Common myeloid progenitor, CD34-positive (primary cell): ENCODE measurements at regions not wholly inside any gene's neighbourhood (a gene's known extent, or its start where the extent isn't known, plus 50 kb on each side); places are given as distances from the start of the nearest gene placed in this dataset.
A peak's percentile ranks its signal among the peaks of the same experiment; 100 is the strongest.

Source experiments
- CTCF ChIA-PET: fragments of 350-600 bp; sonication (Branson Sonifier 250); formaldehyde crosslinking; loops from one replicate; lab custom pipeline; 2021; ENCODE audit warnings: antibody characterized with exemption; lab: Charles Lee
- POLR2A ChIA-PET: fragments of 350-600 bp; sonication (Branson Sonifier 250); formaldehyde crosslinking; loops from one replicate; lab custom pipeline; 2021; ENCODE audit warnings: antibody characterized with exemption; lab: Charles Lee
- DNase-seq, 3 donors: peaks; one replicate each; pipeline versions ENCODE4 v3.0.0 to v3.0.0-alpha.2; 2013
- H3K27ac ChIP-seq, 2 experiments: 1 replicate in 1 of 2; 2 replicates in 1 of 2; pipeline ENCODE4 v1.7.0; 2013; ENCODE audit warnings: inconsistent platforms in 2 of 2, low read length in 2 of 2, mild to moderate bottlenecking in 2 of 2, low read depth in 1 of 2, moderate library complexity in 1 of 2; ENCODE audit not compliant: severe bottlenecking in 2 of 2, insufficient read depth in 1 of 2, poor library complexity in 1 of 2
- H3K27me3 ChIP-seq, 5 experiments: replicated peaks in 2 of 5; 1 replicate in 3 of 5; 2 replicates in 2 of 5; pipeline versions ENCODE4 v1.6.1 to v1.7.0; 2013; ENCODE audit warnings: low read length in 4 of 5, mild to moderate bottlenecking in 2 of 5, moderate library complexity in 2 of 5, inconsistent platforms in 1 of 5; ENCODE audit not compliant: insufficient read depth in 5 of 5, control insufficient read depth in 4 of 5
- H3K36me3 ChIP-seq, 4 experiments: 1 replicate in 2 of 4; 2 replicates in 2 of 4; pipeline versions ENCODE4 v1.6.1 to v1.7.0; 2013; ENCODE audit warnings: low read length in 3 of 4, control low read depth in 1 of 4, mild to moderate bottlenecking in 1 of 4; ENCODE audit not compliant: control insufficient read depth in 4 of 4, insufficient read depth in 4 of 4
- H3K4me1 ChIP-seq, 4 experiments: 1 replicate in 3 of 4; 2 replicates in 1 of 4; pipeline versions ENCODE4 v1.6.1 to v1.7.1; 2013; ENCODE audit warnings: low read length in 3 of 4, mild to moderate bottlenecking in 3 of 4, control low read depth in 1 of 4, inconsistent platforms in 1 of 4, moderate library complexity in 1 of 4; ENCODE audit not compliant: control insufficient read depth in 4 of 4, insufficient read depth in 4 of 4; ENCODE audit errors: control extremely low read depth in 1 of 4
- H3K4me3 ChIP-seq, 7 experiments: 1 replicate in 4 of 7; 2 replicates in 3 of 7; pipeline versions ENCODE4 v1.5.1 to v1.7.0; 2013; ENCODE audit warnings: mild to moderate bottlenecking in 7 of 7, low read length in 6 of 7, moderate library complexity in 6 of 7, inconsistent platforms in 2 of 7, low read depth in 2 of 7, control low read depth in 1 of 7; ENCODE audit not compliant: insufficient read depth in 4 of 7, control insufficient read depth in 1 of 7; ENCODE audit errors: extremely low read depth in 1 of 7
- H3K9me3 ChIP-seq, 5 experiments: 1 replicate in 4 of 5; 2 replicates in 1 of 5; pipeline versions ENCODE4 v1.6.1 to v1.7.1; 2013; ENCODE audit warnings: low read length in 4 of 5, mild to moderate bottlenecking in 2 of 5, inconsistent platforms in 1 of 5, low read depth in 1 of 5, moderate library complexity in 1 of 5; ENCODE audit not compliant: control insufficient read depth in 4 of 5, insufficient read depth in 2 of 5; ENCODE audit errors: control extremely low read depth in 1 of 5
- WGBS: methylation state at CpG from one replicate; pipeline ENCODE4 v1.1.5; 2013; ENCODE audit not compliant: insufficient coverage; 5-methylcytosine and 5-hydroxymethylcytosine counted together

DNA sequence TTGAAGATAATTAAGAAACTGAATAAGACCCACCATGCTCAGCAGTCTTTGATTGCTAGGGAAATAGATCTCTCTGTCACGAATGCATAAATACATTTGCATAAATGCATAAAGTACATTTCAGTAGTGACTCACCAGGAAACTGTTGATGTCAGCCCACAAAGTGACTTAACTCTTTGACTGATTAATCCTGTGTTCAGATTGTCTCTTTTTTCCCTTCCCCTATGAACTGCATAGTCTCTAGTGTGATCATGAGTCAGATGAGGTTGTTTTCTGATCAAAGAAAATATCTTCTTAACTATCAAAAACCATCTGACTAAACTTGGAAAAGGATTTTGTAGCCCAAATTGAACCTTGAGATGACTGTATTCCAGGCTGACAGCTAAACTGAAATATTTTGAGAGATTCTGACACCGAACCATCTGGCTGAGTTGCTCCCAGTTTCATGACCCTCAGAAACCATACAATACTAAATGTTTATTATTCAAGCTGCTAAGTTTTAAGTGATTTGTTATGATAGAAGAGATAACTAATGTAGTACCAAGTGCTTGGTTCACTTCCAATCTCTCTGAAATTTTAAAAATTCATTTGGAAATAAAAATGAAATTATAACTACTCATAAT lies 1381.5 kb upstream of the AGA start:
- H3K27ac ChIP-seq, result no peak overlapping the region
- no peaks in the 10 kb centered on the region for H3K36me3 ChIP-seq
- no peak overlapping the region for H3K4me3 ChIP-seq
- H3K4me1 ChIP-seq, result no peaks in the 10 kb centered on the region
- 100% methylated on average over 1 of the region's 2 CpGs for WGBS
- POLR2A ChIA-PET, result no interaction called here
- H3K9me3 ChIP-seq, result peaks cover 0 to 1% (median 0%) of the 10 kb centered on the region in 5 experiments
- H3K27me3 ChIP-seq, result no peaks in the 10 kb centered on the region
- CTCF ChIA-PET, result no interaction called here
- peak in 1 of 3 donors; percentile 19 for DNase-seq

DNA sequence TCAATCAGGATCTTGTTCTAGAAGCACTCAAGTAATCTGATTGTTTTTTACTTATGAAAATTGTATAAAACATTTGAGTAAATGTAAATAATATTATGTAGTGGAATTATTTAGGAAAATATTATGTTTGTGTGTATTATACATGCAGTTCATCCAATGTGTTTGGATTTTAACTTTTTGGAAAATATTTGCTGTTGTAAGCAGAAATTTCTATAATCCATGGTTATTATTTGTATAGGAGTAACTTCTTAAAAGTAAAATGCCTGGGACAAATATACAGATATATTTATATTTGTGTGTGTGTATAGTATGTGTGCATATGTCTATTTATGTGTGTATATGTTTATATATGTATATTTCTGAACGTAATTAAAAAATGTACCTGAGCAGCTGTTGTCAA lies 1394.6 kb upstream of the AGA start:
- Histone ChIP-seq H3K4me3 (no peak overlapping the region), H3K4me1 (no peaks in the 10 kb centered on the region), H3K36me3 (no peaks in the 10 kb centered on the region), H3K27me3 (no peaks in the 10 kb centered on the region), H3K9me3 (no peaks in the 10 kb centered on the region), H3K27ac (no peak overlapping the region)
- DNase-seq, result no peak
- ChIA-PET POLR2A (no interaction called here), CTCF (no interaction called here)
- WGBS, result 83% methylated on average over 1 of the region's 1 CpG

DNA sequence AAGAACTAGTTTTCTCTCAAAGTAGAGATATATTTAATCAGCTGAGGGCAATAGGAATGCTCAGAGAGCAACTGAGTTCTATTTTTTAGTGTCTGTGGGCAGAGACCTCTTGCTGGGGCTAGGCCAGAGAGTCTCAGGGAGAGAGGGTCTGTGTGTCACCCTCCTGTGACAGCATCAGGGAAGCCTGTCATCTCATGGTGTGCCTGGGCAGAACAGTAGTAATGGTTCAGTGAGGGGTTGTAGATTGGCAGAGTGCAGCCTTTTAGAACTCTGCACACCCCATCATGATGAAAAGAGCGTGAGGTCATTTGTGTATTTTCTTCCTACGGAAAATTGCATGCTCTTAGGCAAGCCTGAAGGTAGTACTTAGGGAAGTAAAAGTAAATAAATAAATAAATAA lies 1396.5 kb upstream of the AGA start:
- no peak overlapping the region for H3K27ac ChIP-seq
- DNase-seq, result no peak
- WGBS, result 100% methylated on average over 1 of the region's 2 CpGs
- H3K9me3 ChIP-seq, result no peaks in the 10 kb centered on the region
- ChIA-PET CTCF (no interaction called here), POLR2A (no interaction called here)
- H3K36me3 ChIP-seq, result no peaks in the 10 kb centered on the region
- no peaks in the 10 kb centered on the region for H3K4me1 ChIP-seq
- H3K27me3 ChIP-seq, result no peaks in the 10 kb centered on the region
- H3K4me3 ChIP-seq, result no peak overlapping the region

DNA sequence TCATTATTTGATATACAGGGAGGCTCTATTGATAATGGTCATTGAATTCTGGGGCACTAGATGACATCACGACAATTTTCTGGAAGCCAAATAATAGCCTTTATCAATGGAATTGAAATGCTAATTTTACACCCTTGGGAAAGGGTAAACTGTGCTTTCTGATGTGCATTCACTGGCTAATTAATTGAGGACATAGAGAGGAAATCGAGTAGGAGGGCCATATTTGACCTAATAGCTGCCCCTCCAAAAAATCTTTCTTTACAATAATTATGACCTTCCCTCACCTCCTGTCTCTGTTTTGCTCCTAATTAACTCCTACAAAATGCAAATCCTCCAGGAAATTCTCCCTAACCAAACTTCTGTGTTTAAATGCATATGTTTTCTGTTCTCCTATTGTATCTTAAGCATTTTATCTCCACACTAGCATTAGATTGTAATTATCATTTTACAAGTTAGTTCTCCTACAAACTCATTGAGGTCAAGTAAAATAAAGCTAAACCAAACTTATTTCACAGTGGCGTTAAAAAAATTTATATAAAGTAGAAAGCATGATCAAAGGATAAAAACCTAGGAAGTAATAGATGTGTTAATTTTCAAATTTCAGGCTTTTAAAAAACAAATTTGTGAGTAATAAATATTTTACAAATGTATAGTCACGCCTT lies 1414.0 kb upstream of the AGA start:
- Histone ChIP-seq H3K9me3 (no peaks in the 10 kb centered on the region), H3K36me3 (no peaks in the 10 kb centered on the region), H3K4me3 (no peak overlapping the region), H3K4me1 (peaks cover 0 to under 1% (median 0%) of the 10 kb centered on the region in 4 experiments), H3K27ac (no peak overlapping the region), H3K27me3 (no peaks in the 10 kb centered on the region)
- no peak for DNase-seq
- CTCF ChIA-PET, result no interaction called here
- WGBS, result no CpG with 5 or more reads among the region's 4 CpGs
- POLR2A ChIA-PET, result no interaction called here

DNA sequence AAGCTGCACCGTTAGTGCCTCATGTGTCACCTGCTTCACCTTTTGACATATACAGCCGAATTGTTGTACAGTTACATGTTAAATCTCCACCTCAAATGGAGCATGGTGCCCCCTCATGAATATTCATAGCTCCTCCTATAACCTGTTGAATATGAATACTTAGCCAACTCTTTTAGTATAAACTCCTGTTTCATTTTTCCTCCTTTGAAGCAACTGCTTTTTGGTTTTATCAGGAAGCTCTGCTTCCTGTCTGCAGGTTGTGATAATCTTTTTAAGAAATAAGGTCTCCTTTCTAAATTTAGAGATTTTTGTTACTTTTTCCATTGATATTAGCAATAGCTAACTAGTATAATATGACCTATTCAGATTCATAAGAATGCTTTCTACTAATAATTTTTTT lies 1429.2 kb upstream of the AGA start:
- ChIA-PET POLR2A (interaction anchor here (0.6 kb wide), 1 partner anchor 1160 kb away, joined by 3 read pairs; no protein-coding TSS in a partner anchor), CTCF (no interaction called here)
- Histone ChIP-seq H3K4me1 (peaks cover 0 to 21% (median 10%) of the 10 kb centered on the region in 4 experiments), H3K27ac (peak overlapping the region in 1 of 2 experiments; percentile 20), H3K4me3 (peak overlapping the region in 6 of 7 experiments; percentile 13 to 71 (median 30)), H3K9me3 (no peaks in the 10 kb centered on the region), H3K36me3 (no peaks in the 10 kb centered on the region), H3K27me3 (no peaks in the 10 kb centered on the region)
- WGBS, result 0% methylated on average over 2 of the region's 2 CpGs
- peak; percentile 54 to 88 (median 76) for DNase-seq

DNA sequence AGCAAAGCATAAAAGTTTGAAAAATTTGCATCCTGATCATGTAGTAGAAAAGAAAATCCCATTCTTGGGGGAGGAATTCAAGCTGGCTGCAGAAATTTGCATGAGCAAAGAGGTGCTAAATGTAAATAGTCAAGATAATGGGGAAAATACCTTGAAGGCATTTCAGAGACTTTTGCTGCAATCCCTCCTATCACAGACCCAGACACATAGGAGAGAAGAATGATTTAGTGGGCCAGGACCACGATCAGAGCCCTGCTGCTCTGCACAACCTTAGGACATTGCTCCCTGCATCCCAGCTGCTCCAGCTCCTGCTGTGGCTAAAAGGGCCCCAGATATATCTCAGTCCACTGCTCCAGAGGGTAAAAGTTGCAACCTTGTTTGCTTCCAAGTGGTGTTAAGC lies 1439.7 kb upstream of the AGA start:
- Histone ChIP-seq H3K4me1 (no peaks in the 10 kb centered on the region), H3K4me3 (no peak overlapping the region), H3K27me3 (no peaks in the 10 kb centered on the region), H3K9me3 (peaks cover 2 to 31% (median 7%) of the 10 kb centered on the region in 5 experiments), H3K36me3 (no peaks in the 10 kb centered on the region), H3K27ac (no peak overlapping the region)
- WGBS, result no CpG with 5 or more reads among the region's 1 CpG
- ChIA-PET CTCF (no interaction called here), POLR2A (no interaction called here)
- no peak for DNase-seq

DNA sequence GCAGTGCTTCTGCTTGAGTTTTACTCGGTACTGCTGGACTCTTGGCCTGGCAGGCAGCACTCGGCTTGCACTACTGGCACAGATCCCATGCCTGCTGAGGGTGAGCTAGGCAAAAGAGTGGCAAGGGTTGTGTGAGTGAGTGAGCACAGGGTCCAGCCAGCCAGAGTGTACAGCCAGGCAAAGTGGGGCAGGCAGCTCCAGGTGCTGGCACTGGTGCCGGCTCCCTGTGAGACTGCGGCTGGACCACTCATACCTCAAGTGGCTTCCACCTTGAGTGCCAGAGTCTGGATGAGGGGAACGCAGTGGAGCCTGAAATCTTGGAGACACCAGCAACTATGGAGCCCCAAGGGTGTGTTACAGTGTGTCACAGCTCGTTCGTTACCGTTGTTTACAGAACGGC lies 1451.9 kb upstream of the AGA start:
- no peak for DNase-seq
- no peak overlapping the region for H3K27ac ChIP-seq
- WGBS, result 98% methylated on average over 9 of the region's 9 CpGs

More for the DNA sequence above, 1451.9 kb upstream of the AGA start:
- CTCF ChIA-PET, result no interaction called here
- H3K27me3 ChIP-seq, result no peaks in the 10 kb centered on the region
- no peak overlapping the region for H3K4me3 ChIP-seq
- no peaks in the 10 kb centered on the region for H3K4me1 ChIP-seq
- no peaks in the 10 kb centered on the region for H3K9me3 ChIP-seq
- POLR2A ChIA-PET, result interaction anchor here (0.6 kb wide), 1 partner anchor 152 kb away, joined by 5 read pairs; no protein-coding TSS in a partner anchor
- H3K36me3 ChIP-seq, result no peaks in the 10 kb centered on the region
